ENCODE measurements at regions not wholly inside any gene's neighbourhood (a gene's known extent, or its start where the extent isn't known, plus 50 kb on each side); places are given as distances from the start of the nearest gene placed in this dataset.

GRCh38 chr9:90044710-90045151 is 439.9 kb downstream of the GADD45G start:
- Histone ChIP-seq H3K36me3 (ENCODE audit: control insufficient read depth in 2 of 2, insufficient read depth in 1 of 2, low read length in 2 of 2) (no peaks in the 10 kb centered on the region), H3K4me1 (ENCODE audit: control insufficient read depth, insufficient read depth, low read length) (no peaks in the 10 kb centered on the region), H3K27ac (ENCODE audit: extremely low read depth, low read depth, low read length) (no peak overlapping the region), H3K4me3 (ENCODE audit: low read depth, low read length) (no peak overlapping the region), H3K9me3 (ENCODE audit: control insufficient read depth, insufficient read depth, low read depth, low read length) (no peaks in the 10 kb centered on the region)
- CTCF ChIA-PET: interaction anchor here (0.6 to 1.1 kb wide), 4 partner anchors 57 to 1866 kb away, joined by 3 read pairs; no protein-coding TSS in a partner anchor
- 0 out of 2 replicates have a peak, but pooled peaks have one; percentile 14 for TF ChIP-seq SP7 (tag by site-specific recombination; IDR thresholded peaks at IDR 0.05)
- no peak for TF ChIP-seq ZNF776 (tag by site-specific recombination; IDR thresholded peaks at IDR 0.05; ENCODE audit: borderline replicate concordance)
- TF ChIP-seq ZBTB17 (tag by site-specific recombination; IDR thresholded peaks at IDR 0.05): peak; percentile 49; the same call in 1 of the 2 replicates
- TF ChIP-seq ZNF600 (tag by site-specific recombination; IDR thresholded peaks at IDR 0.05): peak; percentile 87
- 0 out of 2 replicates have a peak, but pooled peaks have one; percentile 22 for TF ChIP-seq FEZF1 (tag by site-specific recombination; IDR thresholded peaks at IDR 0.05)
- peak; percentile 32; the same call in 1 of the 2 replicates for TF ChIP-seq GLIS1 (tag by site-specific recombination; IDR thresholded peaks at IDR 0.05)
- TF ChIP-seq ZNF830 (tag by site-specific recombination; IDR thresholded peaks at IDR 0.05; ENCODE audit: low read depth): no peak
- peak; percentile 43 for TF ChIP-seq ZIC2 (tag by site-specific recombination; IDR thresholded peaks at IDR 0.05)
- POLR2A ChIA-PET: interaction anchor here (0.5 kb wide), 1 partner anchor 442 kb away, joined by 3 read pairs; no protein-coding TSS in a partner anchor

DNA sequence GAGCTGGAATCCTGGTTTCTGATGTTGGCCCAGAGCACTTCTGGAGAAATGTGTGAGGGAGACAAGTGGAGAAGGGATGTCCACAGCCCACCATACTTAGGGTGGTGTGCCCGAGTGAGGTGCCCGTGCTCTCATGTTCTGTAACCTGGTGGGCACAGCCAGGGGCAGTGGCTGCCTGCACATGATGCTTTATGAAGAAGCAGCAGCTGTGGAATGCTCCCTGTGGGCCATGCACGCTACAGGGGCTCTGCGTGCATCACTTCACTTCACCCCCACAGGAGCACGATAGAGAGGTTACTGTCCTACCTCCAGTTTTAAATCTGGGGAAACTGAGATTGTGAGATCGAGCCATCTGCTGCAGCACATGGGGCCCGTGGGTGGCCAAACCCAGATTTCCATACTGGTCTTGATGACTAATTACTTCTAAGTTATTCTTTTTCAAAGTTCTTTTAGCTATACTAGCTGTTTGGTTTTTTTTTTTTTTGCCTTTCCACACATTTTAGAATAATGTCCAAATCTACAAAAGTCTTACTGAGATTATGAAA is 441.6 kb downstream of the GADD45G start:
- Histone ChIP-seq H3K27ac (ENCODE audit: extremely low read depth, low read depth, low read length) (no peak overlapping the region), H3K4me1 (ENCODE audit: control insufficient read depth, insufficient read depth, low read length) (no peaks in the 10 kb centered on the region), H3K36me3 (ENCODE audit: control insufficient read depth in 2 of 2, insufficient read depth in 1 of 2, low read length in 2 of 2) (no peaks in the 10 kb centered on the region), H3K9me3 (ENCODE audit: control insufficient read depth, insufficient read depth, low read depth, low read length) (no peaks in the 10 kb centered on the region), H3K4me3 (ENCODE audit: low read depth, low read length) (no peak overlapping the region)
- ChIA-PET CTCF (interaction anchor here (0.9 kb wide), 1 partner anchor 443 kb away, joined by 3 read pairs; no protein-coding TSS in a partner anchor), POLR2A (no interaction called here)
- TF ChIP-seq ZNF514 (tag by site-specific recombination; IDR thresholded peaks at IDR 0.05) (no peak), KLF10 (tag by site-specific recombination; IDR thresholded peaks at IDR 0.05) (no peak), ZNF596 (tag by site-specific recombination; IDR thresholded peaks at IDR 0.05) (no peak), ZNF221 (tag by site-specific recombination; IDR thresholded peaks at IDR 0.05; ENCODE audit: borderline replicate concordance) (no peak), ZNF211 (tag by site-specific recombination; IDR thresholded peaks at IDR 0.05; ENCODE audit: low read depth) (no peak), GLI4 (tag by site-specific recombination; IDR thresholded peaks at IDR 0.05) (no peak), PRDM4 (tag by site-specific recombination; IDR thresholded peaks at IDR 0.05) (no peak), BCL11B (tag by site-specific recombination; IDR thresholded peaks at IDR 0.05; ENCODE audit: low read depth) (no peak), YY2 (tag by site-specific recombination; IDR thresholded peaks at IDR 0.05) (no peak), SETDB1 (IDR thresholded peaks at IDR 0.05; ENCODE audit: insufficient read length, low read length) (no peak), ZSCAN30 (tag by site-specific recombination; IDR thresholded peaks at IDR 0.05) (no peak)
- TF ChIP-seq, protein P1, sequence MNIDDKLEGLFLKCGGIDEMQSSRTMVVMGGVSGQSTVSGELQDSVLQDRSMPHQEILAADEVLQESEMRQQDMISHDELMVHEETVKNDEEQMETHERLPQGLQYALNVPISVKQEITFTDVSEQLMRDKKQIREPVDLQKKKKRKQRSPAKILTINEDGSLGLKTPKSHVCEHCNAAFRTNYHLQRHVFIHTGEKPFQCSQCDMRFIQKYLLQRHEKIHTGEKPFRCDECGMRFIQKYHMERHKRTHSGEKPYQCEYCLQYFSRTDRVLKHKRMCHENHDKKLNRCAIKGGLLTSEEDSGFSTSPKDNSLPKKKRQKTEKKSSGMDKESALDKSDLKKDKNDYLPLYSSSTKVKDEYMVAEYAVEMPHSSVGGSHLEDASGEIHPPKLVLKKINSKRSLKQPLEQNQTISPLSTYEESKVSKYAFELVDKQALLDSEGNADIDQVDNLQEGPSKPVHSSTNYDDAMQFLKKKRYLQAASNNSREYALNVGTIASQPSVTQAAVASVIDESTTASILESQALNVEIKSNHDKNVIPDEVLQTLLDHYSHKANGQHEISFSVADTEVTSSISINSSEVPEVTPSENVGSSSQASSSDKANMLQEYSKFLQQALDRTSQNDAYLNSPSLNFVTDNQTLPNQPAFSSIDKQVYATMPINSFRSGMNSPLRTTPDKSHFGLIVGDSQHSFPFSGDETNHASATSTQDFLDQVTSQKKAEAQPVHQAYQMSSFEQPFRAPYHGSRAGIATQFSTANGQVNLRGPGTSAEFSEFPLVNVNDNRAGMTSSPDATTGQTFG (tag by site-specific recombination; IDR thresholded peaks at IDR 0.05; ENCODE audit: borderline replicate concordance): no peak
- TF ChIP-seq, protein P2, sequence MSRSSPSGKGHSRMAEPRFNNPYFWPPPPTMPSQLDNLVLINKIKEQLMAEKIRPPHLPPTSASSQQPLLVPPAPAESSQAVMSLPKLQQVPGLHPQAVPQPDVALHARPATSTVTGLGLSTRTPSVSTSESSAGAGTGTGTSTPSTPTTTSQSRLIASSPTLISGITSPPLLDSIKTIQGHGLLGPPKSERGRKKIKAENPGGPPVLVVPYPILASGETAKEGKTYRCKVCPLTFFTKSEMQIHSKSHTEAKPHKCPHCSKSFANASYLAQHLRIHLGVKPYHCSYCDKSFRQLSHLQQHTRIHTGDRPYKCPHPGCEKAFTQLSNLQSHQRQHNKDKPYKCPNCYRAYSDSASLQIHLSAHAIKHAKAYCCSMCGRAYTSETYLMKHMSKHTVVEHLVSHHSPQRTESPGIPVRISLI (tag by site-specific recombination; IDR thresholded peaks at IDR 0.05): no peak
